Stimulated activated CD4-positive, alpha-beta T cell treated with anti-CD3 and anti-CD28 coated beads, Interleukin-1b, Interleukin-23, amount 100 ng/mL, for 1 hour (primary cell): ENCODE measurements at regions not wholly inside any gene's neighbourhood (a gene's known extent, or its start where the extent isn't known, plus 50 kb on each side); places are given as distances from the start of the nearest gene placed in this dataset.

Source experiments
- DNase-seq, 2 donors: peaks; one replicate each; pipeline ENCODE4 v3.0.0-alpha.2; 2020; ENCODE audit warnings: low read depth in 2 of 2

- no peak for DNase-seq
Observed at GRCh38 chr11:113526521-113526920, 51.3 kb upstream of the DRD2 start.
